SK-N-SH treated with all-trans-retinoic acid at 6 μM for 48 hours (cell line): ENCODE measurements at regions not wholly inside any gene's neighbourhood (a gene's known extent, or its start where the extent isn't known, plus 50 kb on each side); places are given as distances from the start of the nearest gene placed in this dataset.

Source experiments
- ARNTL ChIP-seq: fragments of 450-650 bp; formaldehyde crosslinking; IDR thresholded peaks from 2 replicates; pipeline ENCODE4 v1.5.0; 2020; ENCODE audit warnings: low read depth, mild to moderate bottlenecking, moderate library complexity, borderline replicate concordance
- CREB5 ChIP-seq: fragments of 250-450 bp; sonication (Bioruptor Pico); IDR thresholded peaks from 2 replicates; pipeline ENCODE4 v1.5.1; 2020; ENCODE audit warnings: low read depth, mild to moderate bottlenecking, moderate library complexity
- GLIS3 ChIP-seq: fragments of 250-450 bp; sonication (Bioruptor Pico); IDR thresholded peaks from 2 replicates; pipeline ENCODE4 v1.5.0; 2020; ENCODE audit warnings: mild to moderate bottlenecking, moderate library complexity
- ISL1 ChIP-seq: fragments of 250-450 bp; sonication (Bioruptor Pico); IDR thresholded peaks from 2 replicates; pipeline ENCODE4 v2.1.2; 2022; ENCODE audit warnings: mild to moderate bottlenecking, moderate library complexity
- OSR1 ChIP-seq: fragments of 250-450 bp; sonication (Bioruptor Pico); IDR thresholded peaks from 2 replicates; pipeline ENCODE4 v1.8.0; 2022; ENCODE audit warnings: moderate library complexity, mild to moderate bottlenecking, inconsistent platforms
- PATZ1 ChIP-seq: fragments of 250-450 bp; sonication (Bioruptor Pico); IDR thresholded peaks from 2 replicates; pipeline ENCODE4 v1.8.0; 2020; ENCODE audit warnings: mild to moderate bottlenecking, moderate library complexity, borderline replicate concordance
- POU6F1 ChIP-seq: fragments of 250-450 bp; sonication (Bioruptor Pico); IDR thresholded peaks from 2 replicates; pipeline ENCODE4 v1.8.0; 2021; ENCODE audit warnings: low read depth, mild to moderate bottlenecking, moderate library complexity, borderline replicate concordance
- PPARA ChIP-seq: fragments of 250-450 bp; sonication (Bioruptor Pico); IDR thresholded peaks from 2 replicates; pipeline ENCODE4 v1.5.0; 2020; ENCODE audit warnings: mild to moderate bottlenecking, borderline replicate concordance
- SNAI2 ChIP-seq: fragments of 250-450 bp; sonication (Bioruptor Pico); IDR thresholded peaks from 2 replicates; pipeline ENCODE4 v1.5.0; 2020; ENCODE audit warnings: mild to moderate bottlenecking, moderate library complexity
- TSHZ2 ChIP-seq: fragments of 250-450 bp; sonication (Bioruptor Pico); IDR thresholded peaks from 2 replicates; pipeline ENCODE4 v1.5.0; 2020; ENCODE audit warnings: mild to moderate bottlenecking, moderate library complexity
- ZC3H10 ChIP-seq: fragments of 250-450 bp; sonication (Bioruptor Pico); IDR thresholded peaks from 2 replicates; pipeline ENCODE4 v1.5.1; 2021; ENCODE audit warnings: mild to moderate bottlenecking, moderate library complexity
- ZFP3 ChIP-seq: fragments of 250-450 bp; sonication (Bioruptor Pico); IDR thresholded peaks from 2 replicates; pipeline ENCODE4 v1.5.0; 2020; ENCODE audit warnings: mild to moderate bottlenecking, moderate library complexity
- ZFP30 ChIP-seq: fragments of 450-650 bp; formaldehyde crosslinking; IDR thresholded peaks from 2 replicates; pipeline ENCODE4 v1.5.0; 2022; ENCODE audit warnings: mild to moderate bottlenecking, moderate library complexity
- ZNF70 ChIP-seq: fragments of 450-650 bp; formaldehyde crosslinking; IDR thresholded peaks from 2 replicates; pipeline ENCODE4 v1.5.0; 2020; ENCODE audit warnings: mild to moderate bottlenecking, moderate library complexity

GRCh38 chr7:51789489-51789888, 472.9 kb upstream of the COBL start:
- TF ChIP-seq ZC3H10 (no peak), PPARA (no peak), ARNTL (CRISPR knock-in tag) (no peak), GLIS3 (CRISPR knock-in tag) (no peak), CREB5 (CRISPR knock-in tag) (no peak), TSHZ2 (CRISPR knock-in tag) (no peak), PATZ1 (CRISPR knock-in tag) (no peak), ZFP3 (CRISPR knock-in tag) (no peak), POU6F1 (CRISPR knock-in tag) (no peak), ZNF70 (no peak), ISL1 (no peak), OSR1 (CRISPR knock-in tag) (no peak), ZFP30 (CRISPR knock-in tag) (no peak), SNAI2 (no peak)
